ENCODE measurements at regions not wholly inside any gene's neighbourhood (a gene's known extent, or its start where the extent isn't known, plus 50 kb on each side); places are given as distances from the start of the nearest gene placed in this dataset.

DNA sequence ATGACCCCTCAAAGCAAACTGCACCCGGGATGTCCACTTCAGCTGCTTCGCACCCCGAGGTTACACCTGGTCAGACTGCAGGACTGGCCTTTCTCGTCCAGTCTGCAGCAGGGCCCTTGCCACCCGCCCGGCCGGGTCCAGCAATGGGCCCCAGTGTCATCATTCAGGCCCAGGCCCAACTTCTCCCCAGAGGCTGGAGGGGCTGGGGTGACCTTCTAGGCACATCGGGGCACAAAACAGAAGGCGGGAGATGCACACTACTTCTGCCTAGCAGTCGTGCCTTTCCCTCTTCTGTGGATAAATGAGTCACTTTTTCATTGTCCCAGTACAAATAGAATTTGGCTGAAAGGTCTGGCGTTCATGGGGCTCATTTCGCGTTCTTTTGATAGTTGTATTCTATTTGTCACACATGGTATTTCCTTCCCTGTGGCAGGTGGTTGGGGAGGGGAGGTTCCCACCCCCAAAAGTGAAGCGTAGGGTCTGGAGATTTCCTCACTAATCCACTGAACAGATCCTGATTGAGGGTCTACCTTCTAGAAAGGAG, 56.9 kb upstream of the ID2 start:
- TF ChIP-seq TRIM28 (IDR thresholded peaks at IDR 0.05; ENCODE audit: borderline replicate concordance, low read length) (no peak), ZBTB1 (tag by site-specific recombination; IDR thresholded peaks at IDR 0.05) (no peak), TCF7L2 (IDR thresholded peaks at IDR 0.05; ENCODE audit: borderline replicate concordance, low read depth, low read length) (no peak), ZEB2 (tag by site-specific recombination; IDR thresholded peaks at IDR 0.05) (no peak), ZNF157 (tag by site-specific recombination; IDR thresholded peaks at IDR 0.05) (no peak), KLF1 (tag by site-specific recombination; IDR thresholded peaks at IDR 0.05) (no peak), ZBTB8A (tag by site-specific recombination; IDR thresholded peaks at IDR 0.05) (no peak), ZNF221 (tag by site-specific recombination; IDR thresholded peaks at IDR 0.05; ENCODE audit: borderline replicate concordance) (no peak)
- TF ChIP-seq, protein P1, sequence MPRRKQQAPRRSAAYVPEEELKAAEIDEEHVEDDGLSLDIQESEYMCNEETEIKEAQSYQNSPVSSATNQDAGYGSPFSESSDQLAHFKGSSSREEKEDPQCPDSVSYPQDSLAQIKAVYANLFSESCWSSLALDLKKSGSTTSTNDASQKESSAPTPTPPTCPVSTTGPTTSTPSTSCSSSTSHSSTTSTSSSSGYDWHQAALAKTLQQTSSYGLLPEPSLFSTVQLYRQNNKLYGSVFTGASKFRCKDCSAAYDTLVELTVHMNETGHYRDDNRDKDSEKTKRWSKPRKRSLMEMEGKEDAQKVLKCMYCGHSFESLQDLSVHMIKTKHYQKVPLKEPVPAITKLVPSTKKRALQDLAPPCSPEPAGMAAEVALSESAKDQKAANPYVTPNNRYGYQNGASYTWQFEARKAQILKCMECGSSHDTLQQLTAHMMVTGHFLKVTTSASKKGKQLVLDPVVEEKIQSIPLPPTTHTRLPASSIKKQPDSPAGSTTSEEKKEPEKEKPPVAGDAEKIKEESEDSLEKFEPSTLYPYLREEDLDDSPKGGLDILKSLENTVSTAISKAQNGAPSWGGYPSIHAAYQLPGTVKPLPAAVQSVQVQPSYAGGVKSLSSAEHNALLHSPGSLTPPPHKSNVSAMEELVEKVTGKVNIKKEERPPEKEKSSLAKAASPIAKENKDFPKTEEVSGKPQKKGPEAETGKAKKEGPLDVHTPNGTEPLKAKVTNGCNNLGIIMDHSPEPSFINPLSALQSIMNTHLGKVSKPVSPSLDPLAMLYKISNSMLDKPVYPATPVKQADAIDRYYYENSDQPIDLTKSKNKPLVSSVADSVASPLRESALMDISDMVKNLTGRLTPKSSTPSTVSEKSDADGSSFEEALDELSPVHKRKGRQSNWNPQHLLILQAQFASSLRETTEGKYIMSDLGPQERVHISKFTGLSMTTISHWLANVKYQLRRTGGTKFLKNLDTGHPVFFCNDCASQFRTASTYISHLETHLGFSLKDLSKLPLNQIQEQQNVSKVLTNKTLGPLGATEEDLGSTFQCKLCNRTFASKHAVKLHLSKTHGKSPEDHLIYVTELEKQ (tag by site-specific recombination; IDR thresholded peaks at IDR 0.05; ENCODE audit: borderline replicate concordance): no peak
- TF ChIP-seq, protein P2, sequence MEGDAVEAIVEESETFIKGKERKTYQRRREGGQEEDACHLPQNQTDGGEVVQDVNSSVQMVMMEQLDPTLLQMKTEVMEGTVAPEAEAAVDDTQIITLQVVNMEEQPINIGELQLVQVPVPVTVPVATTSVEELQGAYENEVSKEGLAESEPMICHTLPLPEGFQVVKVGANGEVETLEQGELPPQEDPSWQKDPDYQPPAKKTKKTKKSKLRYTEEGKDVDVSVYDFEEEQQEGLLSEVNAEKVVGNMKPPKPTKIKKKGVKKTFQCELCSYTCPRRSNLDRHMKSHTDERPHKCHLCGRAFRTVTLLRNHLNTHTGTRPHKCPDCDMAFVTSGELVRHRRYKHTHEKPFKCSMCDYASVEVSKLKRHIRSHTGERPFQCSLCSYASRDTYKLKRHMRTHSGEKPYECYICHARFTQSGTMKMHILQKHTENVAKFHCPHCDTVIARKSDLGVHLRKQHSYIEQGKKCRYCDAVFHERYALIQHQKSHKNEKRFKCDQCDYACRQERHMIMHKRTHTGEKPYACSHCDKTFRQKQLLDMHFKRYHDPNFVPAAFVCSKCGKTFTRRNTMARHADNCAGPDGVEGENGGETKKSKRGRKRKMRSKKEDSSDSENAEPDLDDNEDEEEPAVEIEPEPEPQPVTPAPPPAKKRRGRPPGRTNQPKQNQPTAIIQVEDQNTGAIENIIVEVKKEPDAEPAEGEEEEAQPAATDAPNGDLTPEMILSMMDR (tag by site-specific recombination; IDR thresholded peaks at IDR 0.05): no peak
- TF ChIP-seq, protein P3, sequence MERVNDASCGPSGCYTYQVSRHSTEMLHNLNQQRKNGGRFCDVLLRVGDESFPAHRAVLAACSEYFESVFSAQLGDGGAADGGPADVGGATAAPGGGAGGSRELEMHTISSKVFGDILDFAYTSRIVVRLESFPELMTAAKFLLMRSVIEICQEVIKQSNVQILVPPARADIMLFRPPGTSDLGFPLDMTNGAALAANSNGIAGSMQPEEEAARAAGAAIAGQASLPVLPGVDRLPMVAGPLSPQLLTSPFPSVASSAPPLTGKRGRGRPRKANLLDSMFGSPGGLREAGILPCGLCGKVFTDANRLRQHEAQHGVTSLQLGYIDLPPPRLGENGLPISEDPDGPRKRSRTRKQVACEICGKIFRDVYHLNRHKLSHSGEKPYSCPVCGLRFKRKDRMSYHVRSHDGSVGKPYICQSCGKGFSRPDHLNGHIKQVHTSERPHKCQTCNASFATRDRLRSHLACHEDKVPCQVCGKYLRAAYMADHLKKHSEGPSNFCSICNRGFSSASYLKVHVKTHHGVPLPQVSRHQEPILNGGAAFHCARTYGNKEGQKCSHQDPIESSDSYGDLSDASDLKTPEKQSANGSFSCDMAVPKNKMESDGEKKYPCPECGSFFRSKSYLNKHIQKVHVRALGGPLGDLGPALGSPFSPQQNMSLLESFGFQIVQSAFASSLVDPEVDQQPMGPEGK (tag by site-specific recombination; IDR thresholded peaks at IDR 0.05): no peak
- TF ChIP-seq, protein P4, sequence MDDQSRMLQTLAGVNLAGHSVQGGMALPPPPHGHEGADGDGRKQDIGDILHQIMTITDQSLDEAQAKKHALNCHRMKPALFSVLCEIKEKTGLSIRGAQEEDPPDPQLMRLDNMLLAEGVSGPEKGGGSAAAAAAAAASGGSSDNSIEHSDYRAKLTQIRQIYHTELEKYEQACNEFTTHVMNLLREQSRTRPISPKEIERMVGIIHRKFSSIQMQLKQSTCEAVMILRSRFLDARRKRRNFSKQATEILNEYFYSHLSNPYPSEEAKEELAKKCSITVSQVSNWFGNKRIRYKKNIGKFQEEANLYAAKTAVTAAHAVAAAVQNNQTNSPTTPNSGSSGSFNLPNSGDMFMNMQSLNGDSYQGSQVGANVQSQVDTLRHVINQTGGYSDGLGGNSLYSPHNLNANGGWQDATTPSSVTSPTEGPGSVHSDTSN (CRISPR knock-in tag; IDR thresholded peaks at IDR 0.05): no peak
- TF ChIP-seq, protein P5, sequence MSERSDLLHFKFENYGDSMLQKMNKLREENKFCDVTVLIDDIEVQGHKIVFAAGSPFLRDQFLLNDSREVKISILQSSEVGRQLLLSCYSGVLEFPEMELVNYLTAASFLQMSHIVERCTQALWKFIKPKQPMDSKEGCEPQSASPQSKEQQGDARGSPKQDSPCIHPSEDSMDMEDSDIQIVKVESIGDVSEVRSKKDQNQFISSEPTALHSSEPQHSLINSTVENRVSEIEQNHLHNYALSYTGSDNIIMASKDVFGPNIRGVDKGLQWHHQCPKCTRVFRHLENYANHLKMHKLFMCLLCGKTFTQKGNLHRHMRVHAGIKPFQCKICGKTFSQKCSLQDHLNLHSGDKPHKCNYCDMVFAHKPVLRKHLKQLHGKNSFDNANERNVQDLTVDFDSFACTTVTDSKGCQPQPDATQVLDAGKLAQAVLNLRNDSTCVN (tag by site-specific recombination; optimal IDR thresholded peaks at IDR 0.05): no peak
